ENCODE measurements at regions not wholly inside any gene's neighbourhood (a gene's known extent, or its start where the extent isn't known, plus 50 kb on each side); places are given as distances from the start of the nearest gene placed in this dataset.

GRCh38 chr1:187641907-187642306, 813.2 kb downstream of the PLA2G4A start:
- no peak for TF ChIP-seq POLR2AphosphoS5 (IDR thresholded peaks at IDR 0.05; ENCODE audit: low read depth, low read length)
- no peak for TF ChIP-seq POLR2A (IDR thresholded peaks at IDR 0.05; ENCODE audit: low read depth, low read length)
- no peak for TF ChIP-seq TAF1 (IDR thresholded peaks at IDR 0.05; ENCODE audit: borderline replicate concordance, low read depth, low read length)

All from GM12892 (cell line).